ENCODE measurements at regions not wholly inside any gene's neighbourhood (a gene's known extent, or its start where the extent isn't known, plus 50 kb on each side); places are given as distances from the start of the nearest gene placed in this dataset.
A peak's percentile ranks its signal among the peaks of the same experiment; 100 is the strongest.

- Histone ChIP-seq H2AFZ (no peak overlapping the region), H3K9me3 (ENCODE audit: low read depth) (no peaks in the 10 kb centered on the region), H3K27ac (no peak overlapping the region), H3K36me3 (replicated peaks; ENCODE audit: insufficient read depth, low read depth) (no peaks in the 10 kb centered on the region), H3K4me2 (no peak overlapping the region), H3K9me2 (replicated peaks; ENCODE audit: insufficient read depth) (no peaks in the 10 kb centered on the region), H3K79me2 (no peaks in the 10 kb centered on the region), H3K27me3 (no peaks in the 10 kb centered on the region), H3K4me3 (no peak overlapping the region), H3K4me1 (ENCODE audit: insufficient read depth) (no peaks in the 10 kb centered on the region), H4K20me1 (ENCODE audit: insufficient read depth, poor library complexity, severe bottlenecking) (no peaks in the 10 kb centered on the region)
- WGBS (ENCODE audit: low lambda C conversion rate, missing lambda C conversion rate): 96% methylated on average over 6 of the region's 6 CpGs
- TF ChIP-seq CTCF (IDR thresholded peaks at IDR 0.05; ENCODE audit: poor library complexity) (no peak), EZH2 (IDR thresholded peaks at IDR 0.05; ENCODE audit: borderline replicate concordance) (no peak), EZH2phosphoT487 (IDR thresholded peaks at IDR 0.05; ENCODE audit: low read depth, severe bottlenecking, unreplicated experiment) (no peak)
- no peak for DNase-seq (ENCODE audit: low spot score)
Observed at GRCh38 chr2:104518256-104518655, 335.7 kb upstream of the POU3F3 start.

GRCh38 chr2:104521247-104521646 is 332.7 kb upstream of the POU3F3 start:
- Histone ChIP-seq H3K4me1 (ENCODE audit: insufficient read depth) (no peaks in the 10 kb centered on the region), H3K27ac (no peak overlapping the region), H3K27me3 (no peaks in the 10 kb centered on the region), H3K36me3 (replicated peaks; ENCODE audit: insufficient read depth, low read depth) (no peaks in the 10 kb centered on the region), H3K9me3 (ENCODE audit: low read depth) (no peaks in the 10 kb centered on the region), H3K4me3 (no peak overlapping the region), H4K20me1 (ENCODE audit: insufficient read depth, poor library complexity, severe bottlenecking) (no peaks in the 10 kb centered on the region), H3K4me2 (no peak overlapping the region), H3K9me2 (replicated peaks; ENCODE audit: insufficient read depth) (no peaks in the 10 kb centered on the region), H3K79me2 (no peaks in the 10 kb centered on the region), H2AFZ (no peak overlapping the region)
- WGBS (ENCODE audit: low lambda C conversion rate, missing lambda C conversion rate): 45% methylated on average over 5 of the region's 5 CpGs
- DNase-seq (ENCODE audit: low spot score): no peak
- TF ChIP-seq CTCF (IDR thresholded peaks at IDR 0.05; ENCODE audit: poor library complexity) (peak; percentile 4), EZH2 (IDR thresholded peaks at IDR 0.05; ENCODE audit: borderline replicate concordance) (no peak), EZH2phosphoT487 (IDR thresholded peaks at IDR 0.05; ENCODE audit: low read depth, severe bottlenecking, unreplicated experiment) (no peak)

- Histone ChIP-seq H2AFZ (no peak overlapping the region), H3K27ac (no peak overlapping the region), H3K79me2 (no peaks in the 10 kb centered on the region), H3K9me2 (replicated peaks; ENCODE audit: insufficient read depth) (no peaks in the 10 kb centered on the region), H3K4me2 (no peak overlapping the region), H3K9me3 (ENCODE audit: low read depth) (no peaks in the 10 kb centered on the region), H3K27me3 (no peaks in the 10 kb centered on the region), H3K4me1 (ENCODE audit: insufficient read depth) (no peaks in the 10 kb centered on the region), H3K4me3 (no peak overlapping the region), H3K36me3 (replicated peaks; ENCODE audit: insufficient read depth, low read depth) (no peaks in the 10 kb centered on the region), H4K20me1 (ENCODE audit: insufficient read depth, poor library complexity, severe bottlenecking) (no peaks in the 10 kb centered on the region)
- no peak for DNase-seq (ENCODE audit: low spot score)
- TF ChIP-seq EZH2phosphoT487 (IDR thresholded peaks at IDR 0.05; ENCODE audit: low read depth, severe bottlenecking, unreplicated experiment): no peak
- 83% methylated on average over 2 of the region's 2 CpGs for WGBS (ENCODE audit: low lambda C conversion rate, missing lambda C conversion rate)
Observed at GRCh38 chr2:104523921-104524320, 330.0 kb upstream of the POU3F3 start.

- H3K9me3 ChIP-seq (ENCODE audit: low read depth): no peaks in the 10 kb centered on the region
- WGBS (ENCODE audit: low lambda C conversion rate, missing lambda C conversion rate): 83% methylated on average over 8 of the region's 8 CpGs
- H3K36me3 ChIP-seq (replicated peaks; ENCODE audit: insufficient read depth, low read depth): no peaks in the 10 kb centered on the region
- no peaks in the 10 kb centered on the region for H3K4me1 ChIP-seq (ENCODE audit: insufficient read depth)
- TF ChIP-seq EZH2 (IDR thresholded peaks at IDR 0.05; ENCODE audit: borderline replicate concordance): no peak
- TF ChIP-seq CTCF (IDR thresholded peaks at IDR 0.05; ENCODE audit: poor library complexity): no peak
- TF ChIP-seq EZH2phosphoT487 (IDR thresholded peaks at IDR 0.05; ENCODE audit: low read depth, severe bottlenecking, unreplicated experiment): no peak
- no peak overlapping the region for H3K4me3 ChIP-seq
- no peak overlapping the region for H3K4me2 ChIP-seq
- H3K27ac ChIP-seq: no peak overlapping the region
- no peak overlapping the region for H2AFZ ChIP-seq
- no peaks in the 10 kb centered on the region for H3K9me2 ChIP-seq (replicated peaks; ENCODE audit: insufficient read depth)
- no peaks in the 10 kb centered on the region for H3K27me3 ChIP-seq
- DNase-seq (ENCODE audit: low spot score): no peak
- no peaks in the 10 kb centered on the region for H4K20me1 ChIP-seq (ENCODE audit: insufficient read depth, poor library complexity, severe bottlenecking)
- H3K79me2 ChIP-seq: no peaks in the 10 kb centered on the region
Observed at GRCh38 chr2:104528101-104528500, 325.8 kb upstream of the POU3F3 start.
